Activated CD4-positive, alpha-beta T cell treated with anti-CD3 and anti-CD28 coated beads, Interleukin-2, amount 10 ng/mL, durations not matched to agents 7 days and 5 days (primary cell): ENCODE measurements at regions not wholly inside any gene's neighbourhood (a gene's known extent, or its start where the extent isn't known, plus 50 kb on each side); places are given as distances from the start of the nearest gene placed in this dataset.

Source experiments
- CTCF ChIA-PET: fragments of 350-600 bp; sonication (Branson Sonifier 250); formaldehyde crosslinking; loops from one replicate; lab custom pipeline; 2021; ENCODE audit warnings: antibody characterized with exemption; lab: Charles Lee
- POLR2A ChIA-PET: fragments of 350-600 bp; sonication (Branson Sonifier 250); formaldehyde crosslinking; loops from one replicate; lab custom pipeline; 2021; ENCODE audit warnings: antibody characterized with exemption; lab: Charles Lee
- DNase-seq: peaks from one replicate; pipeline ENCODE4 v3.0.0-alpha.2; 2020
- H3K27ac Mint-ChIP-seq: one replicate; pipeline ENCODE4 v1.8.0; 2021; ENCODE audit warnings: mild to moderate bottlenecking, moderate library complexity, mixed read lengths
- H3K27me3 Mint-ChIP-seq: one replicate; pipeline ENCODE4 v1.8.0; 2021; ENCODE audit warnings: mixed read lengths
- H3K36me3 Mint-ChIP-seq: one replicate; pipeline ENCODE4 v1.8.0; 2021; ENCODE audit warnings: low read depth, mixed read lengths
- H3K4me1 Mint-ChIP-seq: one replicate; pipeline ENCODE4 v1.8.0; 2021; ENCODE audit warnings: mixed read lengths
- H3K4me3 Mint-ChIP-seq: one replicate; pipeline ENCODE4 v1.8.0; 2021; ENCODE audit warnings: mild to moderate bottlenecking, moderate library complexity, mixed read lengths
- H3K9me3 Mint-ChIP-seq: one replicate; pipeline ENCODE4 v1.8.0; 2021; ENCODE audit warnings: mixed read lengths

- ChIA-PET CTCF (no interaction called here), POLR2A (no interaction called here)
- no peaks in the 10 kb centered on the region for H3K9me3 Mint-ChIP-seq
- DNase-seq, result no peak
- H3K27me3 Mint-ChIP-seq, result peaks cover 24% of the 10 kb centered on the region
- H3K4me3 Mint-ChIP-seq, result no peak overlapping the region
- no peak overlapping the region for H3K27ac Mint-ChIP-seq
- H3K4me1 Mint-ChIP-seq, result no peaks in the 10 kb centered on the region
- H3K36me3 Mint-ChIP-seq, result peaks cover 3% of the 10 kb centered on the region
Measured at GRCh38 chr12:126727218-126728075, 1539.5 kb upstream of the TMEM132C start.

- no peaks in the 10 kb centered on the region for H3K4me1 Mint-ChIP-seq
- CTCF ChIA-PET, result no interaction called here
- H3K27me3 Mint-ChIP-seq, result no peaks in the 10 kb centered on the region
- DNase-seq, result no peak
- no peak overlapping the region for H3K27ac Mint-ChIP-seq
- H3K36me3 Mint-ChIP-seq, result no peaks in the 10 kb centered on the region
- H3K9me3 Mint-ChIP-seq, result no peaks in the 10 kb centered on the region
- POLR2A ChIA-PET, result no interaction called here
- H3K4me3 Mint-ChIP-seq, result no peak overlapping the region
Measured at GRCh38 chr12:126734296-126734695, 1532.7 kb upstream of the TMEM132C start.

GRCh38 chr12:126734710-126735109 is 1532.3 kb upstream of the TMEM132C start:
- Mint-ChIP-seq H3K27me3 (no peaks in the 10 kb centered on the region), H3K27ac (no peak overlapping the region), H3K9me3 (no peaks in the 10 kb centered on the region), H3K36me3 (no peaks in the 10 kb centered on the region), H3K4me1 (no peaks in the 10 kb centered on the region), H3K4me3 (no peak overlapping the region)
- no peak for DNase-seq
- ChIA-PET CTCF (no interaction called here), POLR2A (no interaction called here)

GRCh38 chr12:126741536-126742240 is 1525.3 kb upstream of the TMEM132C start:
- Mint-ChIP-seq H3K27me3 (no peaks in the 10 kb centered on the region), H3K4me3 (no peak overlapping the region), H3K4me1 (no peaks in the 10 kb centered on the region), H3K9me3 (no peaks in the 10 kb centered on the region), H3K36me3 (no peaks in the 10 kb centered on the region), H3K27ac (no peak overlapping the region)
- DNase-seq, result no peak
- CTCF ChIA-PET, result no interaction called here
- POLR2A ChIA-PET, result no interaction called here

GRCh38 chr12:126742241-126742641 is 1524.7 kb upstream of the TMEM132C start:
- Mint-ChIP-seq H3K27ac (no peak overlapping the region), H3K36me3 (no peaks in the 10 kb centered on the region), H3K4me1 (no peaks in the 10 kb centered on the region), H3K4me3 (no peak overlapping the region), H3K27me3 (no peaks in the 10 kb centered on the region), H3K9me3 (no peaks in the 10 kb centered on the region)
- POLR2A ChIA-PET, result no interaction called here
- CTCF ChIA-PET, result no interaction called here
- no peak for DNase-seq

GRCh38 chr12:126747530-126748149 is 1519.3 kb upstream of the TMEM132C start:
- Mint-ChIP-seq H3K27me3 (no peaks in the 10 kb centered on the region), H3K36me3 (no peaks in the 10 kb centered on the region), H3K27ac (no peak overlapping the region), H3K4me1 (no peaks in the 10 kb centered on the region), H3K9me3 (no peaks in the 10 kb centered on the region), H3K4me3 (no peak overlapping the region)
- peak; percentile 56 for DNase-seq
- POLR2A ChIA-PET, result no interaction called here
- CTCF ChIA-PET, result interaction anchor here (1.1 kb wide), 1 partner anchor 36 kb away, joined by 3 read pairs; no protein-coding TSS in a partner anchor

GRCh38 chr12:126752021-126752420 is 1514.9 kb upstream of the TMEM132C start:
- Mint-ChIP-seq H3K27me3 (no peaks in the 10 kb centered on the region), H3K4me1 (no peaks in the 10 kb centered on the region), H3K4me3 (no peak overlapping the region), H3K36me3 (no peaks in the 10 kb centered on the region), H3K27ac (no peak overlapping the region), H3K9me3 (no peaks in the 10 kb centered on the region)
- no peak for DNase-seq
- ChIA-PET CTCF (no interaction called here), POLR2A (no interaction called here)

GRCh38 chr12:126757326-126757725 is 1509.6 kb upstream of the TMEM132C start:
- no peak overlapping the region for H3K27ac Mint-ChIP-seq
- no peaks in the 10 kb centered on the region for H3K27me3 Mint-ChIP-seq
- H3K36me3 Mint-ChIP-seq, result peaks cover 3% of the 10 kb centered on the region
- H3K4me3 Mint-ChIP-seq, result no peak overlapping the region
- CTCF ChIA-PET, result no interaction called here
- H3K9me3 Mint-ChIP-seq, result peaks cover 9% of the 10 kb centered on the region
- POLR2A ChIA-PET, result no interaction called here
- no peak for DNase-seq
- peaks cover 3% of the 10 kb centered on the region for H3K4me1 Mint-ChIP-seq

GRCh38 chr12:126760092-126760491 is 1506.9 kb upstream of the TMEM132C start:
- no peak overlapping the region for H3K27ac Mint-ChIP-seq
- no peaks in the 10 kb centered on the region for H3K27me3 Mint-ChIP-seq
- peaks cover 17% of the 10 kb centered on the region for H3K36me3 Mint-ChIP-seq

GRCh38 chr12:126761420-126761819 is 1505.5 kb upstream of the TMEM132C start:
- Mint-ChIP-seq H3K4me3 (no peak overlapping the region), H3K9me3 (peaks cover 31% of the 10 kb centered on the region), H3K27me3 (no peaks in the 10 kb centered on the region), H3K4me1 (peaks cover 7% of the 10 kb centered on the region), H3K27ac (no peak overlapping the region), H3K36me3 (peaks cover 17% of the 10 kb centered on the region)
- no peak for DNase-seq
- POLR2A ChIA-PET, result no interaction called here
- CTCF ChIA-PET, result no interaction called here

More at GRCh38 chr12:126760092-126760491, 1506.9 kb upstream of the TMEM132C start:
- CTCF ChIA-PET, result no interaction called here
- H3K9me3 Mint-ChIP-seq, result peaks cover 29% of the 10 kb centered on the region
- H3K4me1 Mint-ChIP-seq, result peaks cover 7% of the 10 kb centered on the region
- no peak overlapping the region for H3K4me3 Mint-ChIP-seq
- no peak for DNase-seq
- POLR2A ChIA-PET, result no interaction called here

- peaks cover 37% of the 10 kb centered on the region for H3K9me3 Mint-ChIP-seq
- H3K27me3 Mint-ChIP-seq, result no peaks in the 10 kb centered on the region
- no peak for DNase-seq
- no peak overlapping the region for H3K27ac Mint-ChIP-seq
- no peak overlapping the region for H3K4me3 Mint-ChIP-seq
- CTCF ChIA-PET, result no interaction called here
- H3K4me1 Mint-ChIP-seq, result peaks cover 7% of the 10 kb centered on the region
- H3K36me3 Mint-ChIP-seq, result peaks cover 21% of the 10 kb centered on the region
- POLR2A ChIA-PET, result no interaction called here
Measured at GRCh38 chr12:126762150-126762549, 1504.8 kb upstream of the TMEM132C start.

GRCh38 chr12:126763359-126763758 is 1503.6 kb upstream of the TMEM132C start:
- CTCF ChIA-PET, result no interaction called here
- no peak overlapping the region for H3K27ac Mint-ChIP-seq

GRCh38 chr12:126767334-126767733 is 1499.6 kb upstream of the TMEM132C start:
- H3K27me3 Mint-ChIP-seq, result no peaks in the 10 kb centered on the region
- peaks cover 38% of the 10 kb centered on the region for H3K36me3 Mint-ChIP-seq
- peaks cover 39% of the 10 kb centered on the region for H3K9me3 Mint-ChIP-seq
- H3K4me1 Mint-ChIP-seq, result peaks cover 22% of the 10 kb centered on the region
- CTCF ChIA-PET, result no interaction called here
- H3K4me3 Mint-ChIP-seq, result no peak overlapping the region
- POLR2A ChIA-PET, result no interaction called here
- no peak for DNase-seq
- H3K27ac Mint-ChIP-seq, result no peak overlapping the region

More at GRCh38 chr12:126763359-126763758, 1503.6 kb upstream of the TMEM132C start:
- POLR2A ChIA-PET, result no interaction called here
- peaks cover 37% of the 10 kb centered on the region for H3K9me3 Mint-ChIP-seq
- peaks cover 9% of the 10 kb centered on the region for H3K4me1 Mint-ChIP-seq
- no peak overlapping the region for H3K4me3 Mint-ChIP-seq
- H3K36me3 Mint-ChIP-seq, result peaks cover 24% of the 10 kb centered on the region
- DNase-seq, result no peak
- no peaks in the 10 kb centered on the region for H3K27me3 Mint-ChIP-seq
